GM19240 (cell line): ENCODE measurements at regions not wholly inside any gene's neighbourhood (a gene's known extent, or its start where the extent isn't known, plus 50 kb on each side); places are given as distances from the start of the nearest gene placed in this dataset.
"Not testable (repeated sequence)": the region's sequence is repeated elsewhere in the genome, so short reads cannot be mapped to it uniquely, and the experiment has no call there.

Source experiments
- DNase-seq: peaks from one replicate; pipeline ENCODE4 v3.0.0; 2011; ENCODE audit warnings: low spot score; ENCODE audit not compliant: insufficient read length

- DNase-seq = no peak
Measured at GRCh38 chr14:55973911-55974630, 144.1 kb upstream of the PELI2 start.

GRCh38 chr14:55975281-55975910 is 142.8 kb upstream of the PELI2 start:
- no peak for DNase-seq

DNA sequence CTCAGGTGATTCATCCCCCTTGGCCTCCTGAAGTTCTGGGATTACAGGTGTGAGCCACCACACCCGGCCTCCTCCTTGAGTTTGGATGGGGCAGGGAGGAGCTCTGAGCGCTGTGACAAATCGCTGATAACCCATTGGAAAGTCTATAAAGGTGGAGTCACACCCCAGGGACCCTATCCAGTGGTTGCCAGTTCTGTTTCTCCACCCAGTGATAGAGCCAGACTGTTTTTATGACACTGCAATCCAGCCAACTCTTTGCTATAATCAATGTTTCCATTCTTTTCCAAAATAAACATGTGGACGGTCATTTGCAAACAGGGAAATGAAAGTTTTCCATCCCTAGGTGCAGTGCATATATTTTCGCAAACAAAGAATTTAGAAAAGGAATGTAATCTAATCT is 142.0 kb upstream of the PELI2 start:
- no peak for DNase-seq

GRCh38 chr14:55976655-55977054 is 141.6 kb upstream of the PELI2 start:
- no peak for DNase-seq

DNA sequence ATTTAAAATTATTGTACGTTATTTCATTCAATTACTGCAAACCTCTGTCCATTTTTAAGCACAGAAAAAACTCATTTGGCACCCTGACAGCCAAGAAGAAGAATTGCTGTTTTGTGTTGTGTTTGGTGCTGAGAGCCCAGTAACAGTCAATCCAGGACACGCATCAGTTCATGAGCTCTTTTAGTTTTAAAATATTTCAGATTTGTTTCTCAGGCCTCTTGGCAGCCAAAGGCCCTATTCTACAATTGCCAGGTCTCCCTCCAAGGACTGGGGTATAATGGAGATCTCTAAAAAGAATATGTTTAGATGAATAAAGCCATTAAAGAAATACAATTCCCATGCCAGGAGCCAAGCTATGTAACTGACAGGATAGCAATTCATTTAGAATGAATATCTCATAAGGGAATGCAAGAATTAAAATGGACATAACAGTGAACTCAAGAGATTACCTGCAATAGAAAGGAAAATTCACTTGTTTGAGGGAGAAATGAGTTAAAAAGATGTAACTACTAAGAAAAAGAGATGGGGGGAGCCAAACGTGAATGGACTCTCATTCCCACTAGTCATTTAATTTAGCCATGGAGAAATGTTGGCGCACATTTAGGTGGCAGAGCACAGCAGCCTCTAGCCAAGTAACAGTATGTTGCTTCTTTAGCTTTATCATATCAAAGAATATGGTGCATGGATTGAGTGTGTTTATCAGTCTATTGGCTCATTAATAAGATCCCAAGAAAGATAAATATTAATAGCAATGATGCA is 140.6 kb upstream of the PELI2 start:
- DNase-seq = no peak

GRCh38 chr14:55979096-55979495 is 139.1 kb upstream of the PELI2 start:
- no peak for DNase-seq

GRCh38 chr14:55979781-55980180 is 138.4 kb upstream of the PELI2 start:
- no peak for DNase-seq

DNA sequence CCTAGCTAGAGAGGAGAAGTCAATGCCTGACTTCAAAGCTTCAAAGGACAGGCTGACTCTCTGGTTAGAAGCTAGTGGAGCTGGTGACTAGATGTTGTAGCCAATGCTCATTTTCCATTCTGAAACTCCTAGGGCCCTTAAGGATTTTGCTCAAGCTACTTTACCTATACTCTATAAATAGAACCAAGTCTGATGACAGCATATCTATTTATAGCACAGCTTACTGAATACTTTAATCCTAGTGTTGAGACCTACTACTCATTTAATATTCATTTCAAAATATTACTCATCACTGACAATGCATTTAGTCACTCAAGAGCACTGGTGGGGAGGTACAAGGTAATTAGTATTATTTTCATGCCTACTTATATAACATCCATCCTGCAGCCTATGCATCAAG is 137.2 kb upstream of the PELI2 start:
- DNase-seq = no peak

DNA sequence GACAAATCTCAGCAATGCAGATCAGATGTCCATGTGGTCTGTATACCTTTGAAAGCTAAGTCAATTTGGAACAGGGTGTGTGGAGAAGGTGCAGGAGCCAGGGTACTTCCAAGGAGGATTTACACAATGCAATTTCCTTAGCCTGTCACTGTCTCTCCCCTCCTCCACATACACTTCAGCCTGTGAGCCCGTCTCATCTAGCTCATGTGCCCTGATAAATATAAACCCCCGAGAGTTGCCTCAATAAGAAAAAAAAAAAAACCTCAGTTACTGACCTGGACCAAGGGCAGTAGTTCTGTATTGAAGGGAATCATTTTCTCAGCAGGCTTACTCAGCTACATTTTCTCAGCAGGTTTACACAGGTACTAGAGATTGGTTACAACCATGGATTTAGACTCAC is 132.1 kb upstream of the PELI2 start:
- DNase-seq = no peak

DNA sequence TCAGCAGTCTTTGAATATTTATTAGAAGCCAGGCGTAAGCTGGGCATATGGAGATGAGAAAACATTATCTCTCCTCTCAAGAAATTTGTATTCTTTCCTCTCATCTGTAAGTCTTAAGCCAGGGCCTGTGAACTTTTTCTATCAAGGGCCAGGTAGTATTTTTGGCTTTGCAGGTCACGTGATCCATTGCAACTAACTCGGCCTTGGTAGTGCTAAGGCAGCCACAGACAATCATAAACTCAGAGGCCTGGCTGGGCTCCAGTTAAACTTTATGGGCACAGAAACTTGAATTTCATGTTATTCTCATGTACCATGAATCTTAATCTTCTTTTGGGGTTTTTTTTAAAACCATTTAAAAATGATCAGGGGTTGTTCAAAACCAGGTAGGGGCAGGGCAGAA is 117.4 kb upstream of the PELI2 start:
- DNase-seq = no peak

GRCh38 chr14:56002342-56002741 is 115.9 kb upstream of the PELI2 start:
- no peak for DNase-seq

DNA sequence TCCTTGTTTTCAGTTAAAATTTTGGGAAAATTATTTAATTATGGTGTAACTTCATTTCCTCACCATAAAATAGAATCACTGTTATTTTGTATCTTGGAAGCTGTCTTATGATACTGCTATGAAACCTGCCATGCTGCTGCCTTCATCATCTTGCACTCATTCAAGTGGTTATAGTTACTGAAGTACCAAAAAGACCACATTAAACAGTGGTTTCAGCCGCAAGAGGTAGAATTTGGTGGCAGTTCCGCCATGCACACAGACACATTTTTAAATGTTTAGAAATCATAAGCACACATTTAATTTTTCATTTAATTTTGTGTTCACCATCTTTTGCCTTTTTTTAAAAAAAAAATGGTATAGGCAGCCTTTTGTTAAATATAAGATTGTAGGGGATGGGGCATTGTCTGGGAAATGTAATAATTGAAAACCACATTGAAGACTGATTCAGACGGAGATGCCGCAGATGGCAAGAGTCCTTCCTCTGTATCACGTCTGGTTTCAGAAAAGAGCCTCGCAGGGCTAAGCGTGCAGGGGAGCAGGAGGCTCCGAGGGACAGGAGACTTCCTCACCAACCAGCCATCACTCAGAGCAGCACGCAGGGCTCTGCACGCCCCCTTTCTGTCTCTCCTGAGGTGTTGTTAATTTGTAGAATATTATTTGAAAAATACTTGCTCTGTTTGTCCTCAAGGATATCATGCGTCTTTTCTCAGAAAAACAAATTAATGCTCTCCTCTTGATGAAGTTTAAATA is 115.2 kb upstream of the PELI2 start:
- DNase-seq = no peak

- DNase-seq = no peak
Measured at GRCh38 chr14:56004323-56004722, 113.9 kb upstream of the PELI2 start.

DNA sequence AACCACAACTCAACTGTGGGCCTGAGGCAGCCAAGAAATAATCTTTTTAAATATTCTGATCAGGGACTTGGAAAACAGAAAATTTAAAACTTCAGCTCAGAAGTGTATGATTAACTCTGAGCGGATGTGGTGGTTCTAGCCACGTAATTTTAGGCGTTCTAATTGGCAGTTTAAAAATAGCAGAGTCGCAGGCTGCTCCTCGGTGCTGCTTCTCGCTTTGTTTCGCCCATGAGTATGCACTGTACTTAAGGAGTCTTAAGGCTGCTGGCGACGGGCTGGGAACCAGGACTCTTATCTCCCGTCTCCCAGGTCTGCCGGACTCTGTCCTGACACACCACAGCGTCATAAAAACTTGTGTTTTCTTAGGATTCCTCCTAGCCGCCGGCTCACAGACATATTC is 113.4 kb upstream of the PELI2 start:
- no peak for DNase-seq

GRCh38 chr14:56005191-56006053 is 112.8 kb upstream of the PELI2 start:
- DNase-seq = no peak

DNA sequence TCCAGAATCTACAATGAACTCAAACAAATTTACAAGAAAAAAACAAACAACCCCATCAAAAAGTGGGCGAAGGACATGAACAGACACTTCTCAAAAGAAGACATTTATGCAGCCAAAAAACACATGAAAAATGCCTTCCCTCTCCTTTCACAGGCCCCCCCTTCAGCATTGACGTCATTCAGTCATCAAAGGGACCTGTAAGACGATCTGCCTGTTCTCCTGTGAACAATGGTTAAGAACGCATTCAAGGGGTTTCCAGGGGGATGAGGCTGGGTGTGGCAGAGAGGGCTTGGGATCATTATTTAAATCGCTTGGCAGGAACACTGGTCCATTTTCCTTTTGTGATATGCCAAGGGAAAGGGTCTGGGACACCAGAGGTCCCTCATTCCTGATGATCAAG is 110.7 kb upstream of the PELI2 start:
- DNase-seq = not testable (repeated sequence)

DNA sequence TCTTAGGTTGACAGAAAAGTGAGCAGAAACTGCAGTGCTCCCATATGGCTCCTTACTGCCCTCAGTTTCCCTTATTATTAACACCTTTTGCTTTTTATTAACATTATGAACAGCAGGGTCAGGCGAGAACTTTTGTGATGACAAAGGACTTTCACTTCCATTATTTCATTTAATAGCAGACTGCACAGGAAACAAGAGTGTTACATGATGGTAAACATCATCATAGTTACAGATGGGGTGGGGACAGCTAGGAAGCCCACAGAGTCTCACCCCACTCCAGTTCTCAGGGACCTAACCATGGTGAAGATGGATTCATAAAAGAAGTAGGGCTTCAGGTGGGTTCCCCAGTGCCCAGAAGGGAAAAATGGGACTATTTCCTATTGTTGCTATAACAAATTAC is 110.1 kb upstream of the PELI2 start:
- no peak for DNase-seq

DNA sequence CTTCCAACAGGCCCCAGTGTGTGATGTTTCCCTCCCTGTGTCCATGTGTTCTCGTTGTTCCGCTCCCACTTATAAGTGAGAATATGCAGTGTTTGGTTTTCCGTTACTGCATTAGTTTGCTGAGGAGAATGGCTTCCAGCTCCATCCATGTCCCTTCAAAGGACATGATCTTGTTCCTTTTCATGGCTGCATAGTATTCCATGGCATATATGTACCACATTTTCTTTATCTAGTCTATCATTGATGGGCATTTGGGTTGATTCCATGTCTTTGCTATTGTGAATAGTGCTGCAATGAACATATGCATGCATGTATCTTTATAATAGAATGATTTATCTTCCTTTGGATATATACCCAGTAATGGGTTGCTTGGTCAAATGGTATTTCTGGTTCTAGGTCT is 109.5 kb upstream of the PELI2 start:
- not testable (repeated sequence) for DNase-seq

- no peak for DNase-seq
Measured at GRCh38 chr14:56023661-56024081, 94.5 kb upstream of the PELI2 start.

DNA sequence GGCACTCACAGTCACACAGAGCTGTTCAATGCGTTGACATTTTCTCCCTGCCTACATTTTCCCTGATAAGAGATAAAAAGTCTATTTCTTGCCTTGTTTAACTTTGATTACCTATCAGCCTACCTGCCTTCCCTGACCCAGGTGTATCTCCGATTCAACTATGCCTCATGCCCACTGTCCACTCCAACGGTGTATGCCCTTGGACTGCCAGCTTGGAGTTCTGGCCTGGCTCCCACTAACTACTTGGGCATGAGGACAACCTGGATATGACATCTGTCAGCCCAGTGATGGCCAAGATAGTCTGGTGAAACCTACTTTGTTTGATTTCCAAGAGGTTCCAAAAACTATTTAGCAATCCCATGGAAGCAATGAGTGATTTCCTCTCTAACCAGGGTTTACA is 93.0 kb upstream of the PELI2 start:
- no peak for DNase-seq

GRCh38 chr14:56026506-56026905 is 91.7 kb upstream of the PELI2 start:
- no peak for DNase-seq
